CD14-positive monocyte (primary cell): ENCODE measurements at regions not wholly inside any gene's neighbourhood (a gene's known extent, or its start where the extent isn't known, plus 50 kb on each side); places are given as distances from the start of the nearest gene placed in this dataset.

Source experiments
- DNase-seq, 3 donors: peaks; one replicate each; pipeline ENCODE4 v3.0.0-alpha.2; 2011 to 2022
- H2AFZ ChIP-seq: 2 replicates; pipeline ENCODE4 v1.6.0; 2012; ENCODE audit warnings: mild to moderate bottlenecking, low read depth, low read length, inconsistent platforms; ENCODE audit not compliant: insufficient read depth, poor library complexity, severe bottlenecking
- H3K27ac ChIP-seq, 2 donors: 1 replicate in 1 of 2; 2 replicates in 1 of 2; pipeline ENCODE4 v1.5.1; 2012 to 2013; ENCODE audit warnings: low read length in 2 of 2, control low read depth in 1 of 2, inconsistent platforms in 1 of 2, low read depth in 1 of 2, mild to moderate bottlenecking in 1 of 2
- H3K27me3 ChIP-seq, 2 donors: one replicate each; pipeline versions ENCODE4 v1.6.0 to v1.6.1; 2011 to 2013; ENCODE audit warnings: low read length in 2 of 2; ENCODE audit not compliant: control insufficient read depth in 2 of 2, insufficient read depth in 2 of 2
- H3K36me3 ChIP-seq, 2 donors: replicated peaks in 1 of 2; 1 replicate in 1 of 2; 2 replicates in 1 of 2; pipeline versions ENCODE4 v1.5.1 to v1.6.1; 2012 to 2013; ENCODE audit warnings: low read length in 2 of 2, control low read depth in 1 of 2, inconsistent platforms in 1 of 2, mild to moderate bottlenecking in 1 of 2; ENCODE audit not compliant: insufficient read depth in 2 of 2, control insufficient read depth in 1 of 2
- H3K4me1 ChIP-seq, 2 donors: 1 replicate in 1 of 2; 2 replicates in 1 of 2; pipeline versions ENCODE4 v1.5.1 to v1.6.1; 2012 to 2013; ENCODE audit warnings: low read length in 2 of 2, control low read depth in 1 of 2, inconsistent platforms in 1 of 2, mild to moderate bottlenecking in 1 of 2, moderate library complexity in 1 of 2; ENCODE audit not compliant: insufficient read depth in 2 of 2, control insufficient read depth in 1 of 2
- H3K4me2 ChIP-seq: replicated peaks from 2 replicates; pipeline ENCODE3; 2012; ENCODE audit warnings: low read length, moderate library complexity, mild to moderate bottlenecking; ENCODE audit not compliant: poor library complexity, severe bottlenecking; ENCODE audit errors: extremely low read depth
- H3K4me3 ChIP-seq, 3 experiments: fragments of 200-600 bp in 1 of 3; sonication (generic) in 1 of 3; replicated peaks in 1 of 3; 1 replicate in 2 of 3; 2 replicates in 1 of 3; pipeline ENCODE4 v1.5.1; 2011 to 2013; ENCODE audit warnings: low read length in 3 of 3, mild to moderate bottlenecking in 3 of 3, control low read depth in 2 of 3, low read depth in 2 of 3, inconsistent platforms in 1 of 3, moderate library complexity in 1 of 3
- H3K79me2 ChIP-seq: 2 replicates; pipeline ENCODE4 v1.6.0; 2012; ENCODE audit warnings: mild to moderate bottlenecking, control low read depth, inconsistent platforms, low read length, moderate library complexity; ENCODE audit not compliant: insufficient read depth
- H3K9ac ChIP-seq: 2 replicates; pipeline ENCODE4 v1.6.0; 2017; ENCODE audit warnings: low read length, mild to moderate bottlenecking; ENCODE audit not compliant: insufficient read depth, poor library complexity, severe bottlenecking
- H3K9me3 ChIP-seq, 2 donors: replicated peaks in 1 of 2; 1 replicate in 1 of 2; 2 replicates in 1 of 2; pipeline versions ENCODE4 v1.5.1 to v1.6.1; 2012 to 2013; ENCODE audit warnings: low read length in 2 of 2, control low read depth in 1 of 2; ENCODE audit not compliant: control insufficient read depth in 1 of 2, insufficient read depth in 1 of 2
- H4K20me1 ChIP-seq: 2 replicates; pipeline ENCODE4 v1.6.0; 2012; ENCODE audit warnings: mild to moderate bottlenecking, low read length, control low read depth, moderate library complexity; ENCODE audit not compliant: insufficient read depth
- H3K27ac Mint-ChIP-seq, 7 donors: one replicate each; pipeline ENCODE4 v1.8.0; 2020; ENCODE audit warnings: mild to moderate bottlenecking in 7 of 7, mixed read lengths in 7 of 7, moderate library complexity in 6 of 7, inconsistent platforms in 2 of 7
- H3K27me3 Mint-ChIP-seq, 3 donors: one replicate each; pipeline ENCODE4 v1.8.0; 2021 to 2022; ENCODE audit warnings: low read depth in 3 of 3, mild to moderate bottlenecking in 3 of 3, mixed read lengths in 3 of 3, moderate library complexity in 3 of 3, inconsistent platforms in 1 of 3
- H3K36me3 Mint-ChIP-seq, 2 donors: one replicate each; pipeline ENCODE4 v1.8.0; 2020; ENCODE audit warnings: mixed read lengths in 2 of 2, inconsistent platforms in 1 of 2, mild to moderate bottlenecking in 1 of 2
- H3K4me1 Mint-ChIP-seq: one replicate; pipeline ENCODE4 v1.8.0; 2020; ENCODE audit warnings: mild to moderate bottlenecking, mixed read lengths
- H3K4me3 Mint-ChIP-seq, 2 donors: one replicate each; pipeline ENCODE4 v1.8.0; 2020; ENCODE audit warnings: mild to moderate bottlenecking in 2 of 2, mixed read lengths in 2 of 2, moderate library complexity in 1 of 2
- H3K9me3 Mint-ChIP-seq, 7 donors: one replicate each; pipeline ENCODE4 v1.8.0; 2020 to 2022; ENCODE audit warnings: mixed read lengths in 7 of 7, mild to moderate bottlenecking in 6 of 7, moderate library complexity in 6 of 7, inconsistent platforms in 2 of 7
- WGBS: methylation state at CpG from one replicate; pipeline ENCODE4 v1.1.5; 2013; ENCODE audit warnings: missing lambda C conversion rate; ENCODE audit not compliant: insufficient coverage; 5-methylcytosine and 5-hydroxymethylcytosine counted together
- intact Hi-C, 2 donors: fragments of 100-400 bp; cut with micrococcal nuclease; formaldehyde crosslinking; loops; one replicate each; pipeline versions ENCODE4 v1.15.0 to v1.15.1; 2023
- TF ChIP-seq, protein P1 (sequence below): fragments of 200-600 bp; IDR thresholded peaks from one replicate; pipeline ENCODE4 v1.8.0; 2022; ENCODE audit warnings: antibody characterized with exemption, mild to moderate bottlenecking

DNA sequence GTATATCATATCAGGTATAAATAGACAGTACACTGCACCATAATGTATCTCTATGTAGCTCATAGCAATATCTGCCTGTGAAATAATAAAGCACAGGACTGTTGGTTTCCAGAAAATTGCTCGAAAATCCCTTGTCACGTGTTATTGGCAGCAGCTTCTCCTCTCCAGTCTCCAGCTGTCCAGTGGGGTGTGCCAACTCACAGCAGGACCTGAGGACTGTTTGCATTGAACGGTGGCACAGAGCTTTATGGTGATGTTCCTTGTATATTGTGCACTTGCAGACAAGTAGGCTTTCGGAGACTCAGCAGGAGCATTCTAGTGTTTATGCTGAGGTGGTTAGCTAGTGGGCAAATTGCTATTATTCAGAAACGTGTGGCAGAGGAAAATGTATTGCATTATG lies 182.2 kb upstream of the ATP5MC3 start:
- TF ChIP-seq, protein P1, sequence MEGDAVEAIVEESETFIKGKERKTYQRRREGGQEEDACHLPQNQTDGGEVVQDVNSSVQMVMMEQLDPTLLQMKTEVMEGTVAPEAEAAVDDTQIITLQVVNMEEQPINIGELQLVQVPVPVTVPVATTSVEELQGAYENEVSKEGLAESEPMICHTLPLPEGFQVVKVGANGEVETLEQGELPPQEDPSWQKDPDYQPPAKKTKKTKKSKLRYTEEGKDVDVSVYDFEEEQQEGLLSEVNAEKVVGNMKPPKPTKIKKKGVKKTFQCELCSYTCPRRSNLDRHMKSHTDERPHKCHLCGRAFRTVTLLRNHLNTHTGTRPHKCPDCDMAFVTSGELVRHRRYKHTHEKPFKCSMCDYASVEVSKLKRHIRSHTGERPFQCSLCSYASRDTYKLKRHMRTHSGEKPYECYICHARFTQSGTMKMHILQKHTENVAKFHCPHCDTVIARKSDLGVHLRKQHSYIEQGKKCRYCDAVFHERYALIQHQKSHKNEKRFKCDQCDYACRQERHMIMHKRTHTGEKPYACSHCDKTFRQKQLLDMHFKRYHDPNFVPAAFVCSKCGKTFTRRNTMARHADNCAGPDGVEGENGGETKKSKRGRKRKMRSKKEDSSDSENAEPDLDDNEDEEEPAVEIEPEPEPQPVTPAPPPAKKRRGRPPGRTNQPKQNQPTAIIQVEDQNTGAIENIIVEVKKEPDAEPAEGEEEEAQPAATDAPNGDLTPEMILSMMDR, result no peak
- H3K27ac ChIP-seq, result no peak overlapping the region

DNA sequence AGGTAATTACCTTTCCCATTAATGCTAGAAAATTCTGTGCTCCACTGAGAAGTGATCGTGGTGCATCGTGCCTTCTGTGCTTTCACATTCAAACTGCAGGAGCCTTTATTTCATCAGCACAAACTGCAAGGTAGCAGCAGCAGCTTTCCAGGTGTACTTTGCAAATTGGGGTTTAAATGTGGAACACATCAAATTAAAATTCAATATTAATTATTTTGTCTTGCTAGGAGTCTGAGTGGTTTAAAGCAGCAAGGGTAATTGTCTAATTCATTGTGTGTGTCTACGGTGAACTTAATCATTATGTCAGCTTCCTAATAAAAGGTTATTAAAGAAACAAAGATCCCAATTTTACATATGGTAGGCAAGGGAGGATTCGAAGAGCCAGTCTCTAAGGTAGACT lies 180.8 kb upstream of the ATP5MC3 start:
- Histone ChIP-seq H3K36me3 (no peaks in the 10 kb centered on the region), H4K20me1 (no peaks in the 10 kb centered on the region), H3K4me2 (no peak overlapping the region), H3K27ac (no peak overlapping the region), H3K4me3 (no peak overlapping the region), H2AFZ (no peak overlapping the region), H3K9me3 (no peaks in the 10 kb centered on the region), H3K4me1 (no peaks in the 10 kb centered on the region), H3K27me3 (peaks cover 36 to 53% of the 10 kb centered on the region in 2 donors), H3K79me2 (no peaks in the 10 kb centered on the region), H3K9ac (no peak overlapping the region)
- no peaks in the 10 kb centered on the region for H3K9me3 Mint-ChIP-seq
- TF ChIP-seq, protein P1, result no peak
- H3K36me3 Mint-ChIP-seq, result no peaks in the 10 kb centered on the region
- no peak overlapping the region for H3K27ac Mint-ChIP-seq
- peaks cover 23 to 43% (median 26%) of the 10 kb centered on the region in 3 donors for H3K27me3 Mint-ChIP-seq
- H3K4me3 Mint-ChIP-seq, result no peak overlapping the region
- intact Hi-C loops, result loop anchor here in 1 of 2 donors (10.0 kb wide), 1 partner anchor 1092 kb away; no protein-coding TSS in a partner anchor
- peaks cover 2% of the 10 kb centered on the region for H3K4me1 Mint-ChIP-seq
- DNase-seq, result no peak
- no CpG with 5 or more reads among the region's 4 CpGs for whole genome bisulfite sequencing

More for the DNA sequence above, 182.2 kb upstream of the ATP5MC3 start:
- Histone ChIP-seq H3K36me3 (no peaks in the 10 kb centered on the region), H3K9ac (no peak overlapping the region), H3K9me3 (no peaks in the 10 kb centered on the region), H4K20me1 (no peaks in the 10 kb centered on the region), H2AFZ (no peak overlapping the region), H3K4me2 (no peak overlapping the region), H3K27me3 (peaks cover 36 to 53% of the 10 kb centered on the region in 2 donors), H3K79me2 (no peaks in the 10 kb centered on the region), H3K4me3 (no peak overlapping the region), H3K4me1 (no peaks in the 10 kb centered on the region)
- Mint-ChIP-seq H3K27me3 (peaks cover 21 to 43% (median 23%) of the 10 kb centered on the region in 3 donors), H3K27ac (no peak overlapping the region), H3K4me1 (peaks cover 2% of the 10 kb centered on the region), H3K9me3 (no peaks in the 10 kb centered on the region), H3K36me3 (no peaks in the 10 kb centered on the region), H3K4me3 (no peak overlapping the region)
- intact Hi-C loops, result loop anchor here in 1 of 2 donors (10.0 kb wide), 1 partner anchor 1091 kb away; no protein-coding TSS in a partner anchor
- WGBS, result 100% methylated on average over 2 of the region's 5 CpGs
- no peak for DNase-seq
